ENCODE measurements at regions not wholly inside any gene's neighbourhood (a gene's known extent, or its start where the extent isn't known, plus 50 kb on each side); places are given as distances from the start of the nearest gene placed in this dataset.

GRCh38 chr10:58965855-58966254, 210.6 kb upstream of the PHYHIPL start:
- TF ChIP-seq CREM (CRISPR knock-in tag; IDR thresholded peaks at IDR 0.05) (no peak), ZNF532 (CRISPR knock-in tag; IDR thresholded peaks at IDR 0.05; ENCODE audit: borderline replicate concordance) (no peak), ZNF512 (CRISPR knock-in tag; IDR thresholded peaks at IDR 0.05; ENCODE audit: borderline replicate concordance) (no peak), TEAD1 (CRISPR knock-in tag; IDR thresholded peaks at IDR 0.05) (no peak), ZNF263 (CRISPR knock-in tag; IDR thresholded peaks at IDR 0.05; ENCODE audit: low read depth) (no peak), ZNF416 (CRISPR knock-in tag; IDR thresholded peaks at IDR 0.05) (no peak), MXD4 (CRISPR knock-in tag; IDR thresholded peaks at IDR 0.05; ENCODE audit: borderline replicate concordance) (no peak), ZNF317 (CRISPR knock-in tag; IDR thresholded peaks at IDR 0.05; ENCODE audit: borderline replicate concordance, low read depth) (no peak), RELA (CRISPR knock-in tag; IDR thresholded peaks at IDR 0.05; ENCODE audit: borderline replicate concordance) (no peak)
- TF ChIP-seq, protein P1, sequence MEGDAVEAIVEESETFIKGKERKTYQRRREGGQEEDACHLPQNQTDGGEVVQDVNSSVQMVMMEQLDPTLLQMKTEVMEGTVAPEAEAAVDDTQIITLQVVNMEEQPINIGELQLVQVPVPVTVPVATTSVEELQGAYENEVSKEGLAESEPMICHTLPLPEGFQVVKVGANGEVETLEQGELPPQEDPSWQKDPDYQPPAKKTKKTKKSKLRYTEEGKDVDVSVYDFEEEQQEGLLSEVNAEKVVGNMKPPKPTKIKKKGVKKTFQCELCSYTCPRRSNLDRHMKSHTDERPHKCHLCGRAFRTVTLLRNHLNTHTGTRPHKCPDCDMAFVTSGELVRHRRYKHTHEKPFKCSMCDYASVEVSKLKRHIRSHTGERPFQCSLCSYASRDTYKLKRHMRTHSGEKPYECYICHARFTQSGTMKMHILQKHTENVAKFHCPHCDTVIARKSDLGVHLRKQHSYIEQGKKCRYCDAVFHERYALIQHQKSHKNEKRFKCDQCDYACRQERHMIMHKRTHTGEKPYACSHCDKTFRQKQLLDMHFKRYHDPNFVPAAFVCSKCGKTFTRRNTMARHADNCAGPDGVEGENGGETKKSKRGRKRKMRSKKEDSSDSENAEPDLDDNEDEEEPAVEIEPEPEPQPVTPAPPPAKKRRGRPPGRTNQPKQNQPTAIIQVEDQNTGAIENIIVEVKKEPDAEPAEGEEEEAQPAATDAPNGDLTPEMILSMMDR (IDR thresholded peaks at IDR 0.05), result no peak
- TF ChIP-seq, protein P2, sequence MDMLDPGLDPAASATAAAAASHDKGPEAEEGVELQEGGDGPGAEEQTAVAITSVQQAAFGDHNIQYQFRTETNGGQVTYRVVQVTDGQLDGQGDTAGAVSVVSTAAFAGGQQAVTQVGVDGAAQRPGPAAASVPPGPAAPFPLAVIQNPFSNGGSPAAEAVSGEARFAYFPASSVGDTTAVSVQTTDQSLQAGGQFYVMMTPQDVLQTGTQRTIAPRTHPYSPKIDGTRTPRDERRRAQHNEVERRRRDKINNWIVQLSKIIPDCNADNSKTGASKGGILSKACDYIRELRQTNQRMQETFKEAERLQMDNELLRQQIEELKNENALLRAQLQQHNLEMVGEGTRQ (CRISPR knock-in tag; IDR thresholded peaks at IDR 0.05), result no peak
- TF ChIP-seq, protein P3, sequence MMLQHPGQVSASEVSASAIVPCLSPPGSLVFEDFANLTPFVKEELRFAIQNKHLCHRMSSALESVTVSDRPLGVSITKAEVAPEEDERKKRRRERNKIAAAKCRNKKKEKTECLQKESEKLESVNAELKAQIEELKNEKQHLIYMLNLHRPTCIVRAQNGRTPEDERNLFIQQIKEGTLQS (CRISPR knock-in tag; conservative IDR thresholded peaks at IDR 0.05), result no peak
